ENCODE measurements at regions not wholly inside any gene's neighbourhood (a gene's known extent, or its start where the extent isn't known, plus 50 kb on each side); places are given as distances from the start of the nearest gene placed in this dataset.

- no peaks in the 10 kb centered on the region for H4K20me1 ChIP-seq (ENCODE audit: insufficient read depth, poor library complexity, severe bottlenecking)
- no peaks in the 10 kb centered on the region for H3K27me3 ChIP-seq
- no peaks in the 10 kb centered on the region for H3K9me3 ChIP-seq (ENCODE audit: low read depth)
- H3K79me2 ChIP-seq, result no peaks in the 10 kb centered on the region
- TF ChIP-seq EZH2 (IDR thresholded peaks at IDR 0.05; ENCODE audit: borderline replicate concordance) (no peak), CTCF (IDR thresholded peaks at IDR 0.05; ENCODE audit: poor library complexity) (no peak), EZH2phosphoT487 (IDR thresholded peaks at IDR 0.05; ENCODE audit: low read depth, severe bottlenecking, unreplicated experiment) (no peak)
- no peak overlapping the region for H3K4me3 ChIP-seq
- H3K27ac ChIP-seq, result no peak overlapping the region
- peaks cover 10% of the 10 kb centered on the region for H3K4me1 ChIP-seq (ENCODE audit: insufficient read depth)
- no peak overlapping the region for H2AFZ ChIP-seq
- H3K4me2 ChIP-seq, result no peak overlapping the region
- WGBS (ENCODE audit: low lambda C conversion rate, missing lambda C conversion rate), result 98% methylated on average over 6 of the region's 6 CpGs
- no peaks in the 10 kb centered on the region for H3K9me2 ChIP-seq (replicated peaks; ENCODE audit: insufficient read depth)
- no peaks in the 10 kb centered on the region for H3K36me3 ChIP-seq (replicated peaks; ENCODE audit: insufficient read depth, low read depth)
- DNase-seq (ENCODE audit: low spot score), result no peak
Measured at GRCh38 chr13:106287351-106287750, 248.1 kb downstream of the EFNB2 start.

- no peaks in the 10 kb centered on the region for H3K27me3 ChIP-seq
- no peaks in the 10 kb centered on the region for H3K79me2 ChIP-seq
- 41% methylated on average over 3 of the region's 3 CpGs for WGBS (ENCODE audit: low lambda C conversion rate, missing lambda C conversion rate)
- H3K9me3 ChIP-seq (ENCODE audit: low read depth), result no peaks in the 10 kb centered on the region
- H3K4me1 ChIP-seq (ENCODE audit: insufficient read depth), result peaks cover 10% of the 10 kb centered on the region
- H3K9me2 ChIP-seq (replicated peaks; ENCODE audit: insufficient read depth), result no peaks in the 10 kb centered on the region
- H4K20me1 ChIP-seq (ENCODE audit: insufficient read depth, poor library complexity, severe bottlenecking), result no peaks in the 10 kb centered on the region
- H2AFZ ChIP-seq, result no peak overlapping the region
- no peak overlapping the region for H3K27ac ChIP-seq
- DNase-seq (ENCODE audit: low spot score), result no peak
- TF ChIP-seq EZH2phosphoT487 (IDR thresholded peaks at IDR 0.05; ENCODE audit: low read depth, severe bottlenecking, unreplicated experiment) (no peak), CTCF (IDR thresholded peaks at IDR 0.05; ENCODE audit: poor library complexity) (no peak), EZH2 (IDR thresholded peaks at IDR 0.05; ENCODE audit: borderline replicate concordance) (no peak)
- H3K36me3 ChIP-seq (replicated peaks; ENCODE audit: insufficient read depth, low read depth), result no peaks in the 10 kb centered on the region
- H3K4me3 ChIP-seq, result no peak overlapping the region
- H3K4me2 ChIP-seq, result no peak overlapping the region
Measured at GRCh38 chr13:106286811-106287210, 248.7 kb downstream of the EFNB2 start.

GRCh38 chr13:106284358-106284757, 251.1 kb downstream of the EFNB2 start:
- Histone ChIP-seq H3K27ac (no peak overlapping the region), H3K9me2 (replicated peaks; ENCODE audit: insufficient read depth) (no peaks in the 10 kb centered on the region), H3K79me2 (no peaks in the 10 kb centered on the region), H2AFZ (no peak overlapping the region), H4K20me1 (ENCODE audit: insufficient read depth, poor library complexity, severe bottlenecking) (no peaks in the 10 kb centered on the region), H3K36me3 (replicated peaks; ENCODE audit: insufficient read depth, low read depth) (no peaks in the 10 kb centered on the region), H3K4me2 (no peak overlapping the region), H3K9me3 (ENCODE audit: low read depth) (no peaks in the 10 kb centered on the region), H3K27me3 (no peaks in the 10 kb centered on the region), H3K4me3 (no peak overlapping the region), H3K4me1 (ENCODE audit: insufficient read depth) (peaks cover 10% of the 10 kb centered on the region)
- TF ChIP-seq CTCF (IDR thresholded peaks at IDR 0.05; ENCODE audit: poor library complexity), result no peak
- TF ChIP-seq EZH2 (IDR thresholded peaks at IDR 0.05; ENCODE audit: borderline replicate concordance), result no peak
- TF ChIP-seq EZH2phosphoT487 (IDR thresholded peaks at IDR 0.05; ENCODE audit: low read depth, severe bottlenecking, unreplicated experiment), result no peak
- no peak for DNase-seq (ENCODE audit: low spot score)
- whole genome bisulfite sequencing (ENCODE audit: low lambda C conversion rate, missing lambda C conversion rate), result 70% methylated on average over 2 of the region's 2 CpGs

- no peak for DNase-seq (ENCODE audit: low spot score)
- Histone ChIP-seq H3K4me3 (no peak overlapping the region), H3K9me2 (replicated peaks; ENCODE audit: insufficient read depth) (no peaks in the 10 kb centered on the region), H3K4me1 (ENCODE audit: insufficient read depth) (peaks cover 2% of the 10 kb centered on the region), H4K20me1 (ENCODE audit: insufficient read depth, poor library complexity, severe bottlenecking) (no peaks in the 10 kb centered on the region), H2AFZ (no peak overlapping the region), H3K4me2 (no peak overlapping the region), H3K27me3 (no peaks in the 10 kb centered on the region), H3K9me3 (ENCODE audit: low read depth) (no peaks in the 10 kb centered on the region), H3K27ac (no peak overlapping the region), H3K79me2 (no peaks in the 10 kb centered on the region), H3K36me3 (replicated peaks; ENCODE audit: insufficient read depth, low read depth) (no peaks in the 10 kb centered on the region)
- WGBS (ENCODE audit: low lambda C conversion rate, missing lambda C conversion rate), result 79% methylated on average over 9 of the region's 9 CpGs
- TF ChIP-seq EZH2phosphoT487 (IDR thresholded peaks at IDR 0.05; ENCODE audit: low read depth, severe bottlenecking, unreplicated experiment), result no peak
- TF ChIP-seq CTCF (IDR thresholded peaks at IDR 0.05; ENCODE audit: poor library complexity), result no peak
- no peak for TF ChIP-seq EZH2 (IDR thresholded peaks at IDR 0.05; ENCODE audit: borderline replicate concordance)
Measured at GRCh38 chr13:106281426-106281825, 254.0 kb downstream of the EFNB2 start.

Measured in hepatocyte (in vitro differentiated cells).